Heart right ventricle (tissue), 16 donors: ENCODE measurements at regions not wholly inside any gene's neighbourhood (a gene's known extent, or its start where the extent isn't known, plus 50 kb on each side); places are given as distances from the start of the nearest gene placed in this dataset.
A peak's percentile ranks its signal among the peaks of the same experiment; 100 is the strongest.

Source experiments
- ATAC-seq, 8 donors: fragments of 200-7000 bp; cut with Tn5 transposase; one replicate each; pipeline ENCODE4 v1.9.1; 2020; ENCODE audit warnings: mild to moderate bottlenecking in 8 of 8, moderate library complexity in 8 of 8, moderate number of reproducible peaks in 1 of 8
- DNase-seq, 2 donors: peaks; one replicate each; pipeline ENCODE4 v3.0.0-alpha.2; 2020
- H3K27ac ChIP-seq, 10 donors: fragments of 200-600 bp; sonication (generic) in 2 of 10; one replicate each; pipeline versions ENCODE4 v1.5.0 to v1.8.0; 2020 to 2022; ENCODE audit warnings: mild to moderate bottlenecking in 3 of 10
- H3K27me3 ChIP-seq, 7 donors: fragments of 200-600 bp; one replicate each; pipeline ENCODE4 v1.8.0; 2021 to 2022; ENCODE audit warnings: mild to moderate bottlenecking in 2 of 7
- H3K36me3 ChIP-seq, 9 donors: fragments of 200-600 bp; sonication (generic) in 1 of 9; one replicate each; pipeline versions ENCODE4 v1.5.0 to v1.8.0; 2020 to 2022; ENCODE audit warnings: mild to moderate bottlenecking in 2 of 9
- H3K4me1 ChIP-seq, 9 donors: fragments of 200-600 bp; sonication (generic) in 1 of 9; one replicate each; pipeline versions ENCODE4 v1.5.0 to v1.8.0; 2020 to 2022; ENCODE audit warnings: mild to moderate bottlenecking in 4 of 9
- H3K4me3 ChIP-seq, 10 donors: fragments of 200-600 bp; sonication (generic) in 2 of 10; one replicate each; pipeline versions ENCODE4 v1.5.0 to v1.8.0; 2020 to 2022; ENCODE audit warnings: mild to moderate bottlenecking in 7 of 10, moderate library complexity in 2 of 10
- H3K9me3 ChIP-seq, 11 donors: fragments of 200-600 bp in 10 of 11; sonication (generic) in 2 of 11; one replicate each; pipeline versions ENCODE4 v1.5.0 to v1.8.0; 2013 to 2022; ENCODE audit warnings: mild to moderate bottlenecking in 2 of 11, control low read depth in 1 of 11, moderate library complexity in 1 of 11
- CTCF ChIP-seq, 9 donors: fragments of 200-600 bp; sonication (generic) in 2 of 9; IDR thresholded peaks; one replicate each; pipeline versions ENCODE4 v1.5.0 to v1.8.0; 2021 to 2022; ENCODE audit warnings: antibody characterized with exemption in 9 of 9, mild to moderate bottlenecking in 5 of 9, moderate library complexity in 1 of 9
- WGBS, 2 donors: extraction: QIAGEN DNeasy Blood & Tissue Kit; methylation state at CpG; one replicate each; pipeline ENCODE4 v1.1.7; 2013; ENCODE audit warnings: inconsistent platforms in 1 of 2; 5-methylcytosine and 5-hydroxymethylcytosine counted together
- intact Hi-C, 10 donors: fragments of 100-400 bp; cut with DNase I; formaldehyde crosslinking; loops; one replicate each; pipeline versions ENCODE4 v1.11.1 to v1.14.2; 2022
- donor health status: Arrhythmogenic right ventricular cardiomyopathy.
- donor health status: ischemic (EF 13 %, LVEDD 7.1; RV severe dilation, severe dysfunction).
- donor health status: healthy with polysubstance abuse.
- donor health status: DM: no; HTN: yes; CAD: no.
- donor health status: DM: no; HTN: no; CAD: no.
- donor health status: ischemic (EF 25% LVEDD 6.9; RV normal size, moderate dysfunction).
- donor health status: ischemic (EF 25% LVEDD 5.7; RV mildly dilated, moderate dysfunction).
- donor health status: healthy.
- donor health status: DM: yes; HTN: yes; CAD: no.
- donor health status: Ischemic cardiomyopathy.
- donor health status: ischemic (EF 35%, LVEDD 5.7; RV mildly dilated, moderate dysfunction).
- donor health status: nonischemic (EF 11% LVEDD 7.7; RV severe dilation, severe dysfunction).
- donor health status: DM: yes; HTN: yes; CAD: no.
- donor health status: PGD.
- donor health status: ischemic (EF 29% LVEDD 5.4; RV normal size, mild dysfunction).
- donor health status: nonischemic (EF 23%, LVEDD 6.1; RV moderate dilation, normal function).

- Histone ChIP-seq H3K4me3 (no peak overlapping the region), H3K4me1 (peaks cover 0 to 43% (median 15%) of the 10 kb centered on the region in 9 donors), H3K27me3 (no peaks in the 10 kb centered on the region), H3K9me3 (no peaks in the 10 kb centered on the region), H3K27ac (peak overlapping the region in 8 of 10 donors; percentile 2 to 67 (median 42)), H3K36me3 (no peaks in the 10 kb centered on the region)
- intact Hi-C loops, result loop anchor here in 3 of 10 donors (10.0 kb wide), 3 partner anchors 201 to 591 kb away; partner anchors contain the start of gene CITED2 (in 1 of the 3)
- DNase-seq (no peak), ATAC-seq (peak in 5 of 8 donors; percentile 22 to 51 (median 42))
- TF ChIP-seq CTCF (IDR thresholded peaks at IDR 0.05), result no peak
Observed at GRCh38 chr6:139965393-139965792, 590.9 kb upstream of the CITED2 start.

GRCh38 chr6:139964737-139965136, 590.3 kb upstream of the CITED2 start:
- TF ChIP-seq CTCF (IDR thresholded peaks at IDR 0.05), result no peak
- DNase-seq, result no peak
- 66 to 71% methylated on average over 6 of the region's 6 CpGs for WGBS, 2 donors
- H3K27ac ChIP-seq, result peak overlapping the region in 8 of 10 donors; percentile 2 to 67 (median 42)
- ATAC-seq, result no peak
- intact Hi-C loops, result loop anchor here in 3 of 10 donors (10.0 kb wide), 3 partner anchors 200 to 590 kb away; partner anchors contain the start of gene CITED2 (in 1 of the 3)
- no peaks in the 10 kb centered on the region for H3K9me3 ChIP-seq
- no peak overlapping the region for H3K4me3 ChIP-seq
- H3K27me3 ChIP-seq, result no peaks in the 10 kb centered on the region
- H3K36me3 ChIP-seq, result no peaks in the 10 kb centered on the region
- H3K4me1 ChIP-seq, result peaks cover 0 to 43% (median 15%) of the 10 kb centered on the region in 9 donors

GRCh38 chr6:139962654-139963347, 588.4 kb upstream of the CITED2 start:
- Histone ChIP-seq H3K27ac (peak overlapping the region in 8 of 10 donors; percentile 10 to 59 (median 38)), H3K36me3 (no peaks in the 10 kb centered on the region), H3K4me1 (peaks cover 0 to 43% (median 15%) of the 10 kb centered on the region in 9 donors), H3K4me3 (no peak overlapping the region), H3K27me3 (no peaks in the 10 kb centered on the region), H3K9me3 (no peaks in the 10 kb centered on the region)
- DNase-seq (peak in 1 of 2 donors; percentile 59), ATAC-seq (peak; percentile 80 to 93 (median 85))
- TF ChIP-seq CTCF (IDR thresholded peaks at IDR 0.05), result peak in 2 of 9 donors; percentile 21 to 23
- 70 to 73% methylated on average over 6 of the region's 6 CpGs for WGBS, 2 donors
- intact Hi-C loops, result loop anchor here in 3 of 10 donors (10.0 kb wide), 3 partner anchors 198 to 588 kb away; partner anchors contain the start of gene CITED2 (in 1 of the 3)

- no peak for TF ChIP-seq CTCF (IDR thresholded peaks at IDR 0.05)
- H3K4me1 ChIP-seq, result peaks cover 0 to 41% (median 15%) of the 10 kb centered on the region in 9 donors
- ATAC-seq (no peak), DNase-seq (no peak)
- WGBS, 2 donors, result 71 to 73% methylated on average over 2 of the region's 2 CpGs
- H3K9me3 ChIP-seq, result peaks cover 0 to 9% (median 0%) of the 10 kb centered on the region in 11 donors
- H3K27ac ChIP-seq, result no peak overlapping the region
- no peaks in the 10 kb centered on the region for H3K36me3 ChIP-seq
- intact Hi-C loops, result loop anchor here in 3 of 10 donors (10.0 kb wide), 3 partner anchors 196 to 586 kb away; partner anchors contain the start of gene CITED2 (in 1 of the 3)
- no peaks in the 10 kb centered on the region for H3K27me3 ChIP-seq
- H3K4me3 ChIP-seq, result no peak overlapping the region
Observed at GRCh38 chr6:139961190-139961589, 586.7 kb upstream of the CITED2 start.
